GM13976 (cell line): ENCODE measurements at regions not wholly inside any gene's neighbourhood (a gene's known extent, or its start where the extent isn't known, plus 50 kb on each side); places are given as distances from the start of the nearest gene placed in this dataset.

ENCODE experiments used
- DNase-seq: peaks from one replicate; pipeline ENCODE4 v3.0.0; 2012; ENCODE audit warnings: low spot score
- CTCF ChIP-seq: IDR thresholded peaks from 2 replicates; pipeline ENCODE4 v1.5.1; 2012; ENCODE audit warnings: borderline replicate concordance, mild to moderate bottlenecking; ENCODE audit not compliant: insufficient read depth; ENCODE audit errors: extremely low read depth, missing control alignments, control extremely low read depth
- in situ Hi-C: fragments of 300-500 bp; cut with MboI; formaldehyde crosslinking; loops from one replicate; pipeline ENCODE4 v1.12.0; 2022; ENCODE audit warnings: low sequenced_read_pairs, mixed read lengths, inconsistent platforms; ENCODE audit not compliant: unreplicated experiment

GRCh38 chr6:93827728-93828127, 408.4 kb upstream of the EPHA7 start:
- DNase-seq, result no peak
- TF ChIP-seq CTCF, result no peak
- in situ Hi-C loops, result no loop called here

GRCh38 chr6:93825950-93826349, 406.6 kb upstream of the EPHA7 start:
- in situ Hi-C loops, result no loop called here
- no peak for DNase-seq
- no peak for TF ChIP-seq CTCF

GRCh38 chr6:93823489-93823888, 404.1 kb upstream of the EPHA7 start:
- in situ Hi-C loops, result no loop called here
- no peak for DNase-seq
- no peak for TF ChIP-seq CTCF

- in situ Hi-C loops, result no loop called here
- no peak for DNase-seq
- TF ChIP-seq CTCF, result no peak
These were observed 403.3 kb upstream of the EPHA7 start for GRCh38 chr6:93822434-93823265.

- in situ Hi-C loops, result no loop called here
- no peak for TF ChIP-seq CTCF
- DNase-seq, result no peak
These were observed 402.6 kb upstream of the EPHA7 start for GRCh38 chr6:93821953-93822352.

- no peak for TF ChIP-seq CTCF
- no peak for DNase-seq
- in situ Hi-C loops, result no loop called here
These were observed 401.2 kb upstream of the EPHA7 start for GRCh38 chr6:93820465-93821082.
